Smooth muscle cell (in vitro differentiated cells): ENCODE measurements at regions not wholly inside any gene's neighbourhood (a gene's known extent, or its start where the extent isn't known, plus 50 kb on each side); places are given as distances from the start of the nearest gene placed in this dataset.

ENCODE experiments used
- DNase-seq: peaks from one replicate; lab custom pipeline; 2025; ENCODE audit not compliant: unreplicated experiment; lab: John Stamatoyannopoulos, UW
- H2AFZ ChIP-seq: fragments of 200-600 bp; sonication (generic); 2 replicates; pipeline ENCODE4 v1.6.0; 2016; ENCODE audit warnings: antibody characterized with exemption, low read depth, mild to moderate bottlenecking
- H3F3A ChIP-seq: fragments of 200-600 bp; sonication (generic); 2 replicates; pipeline ENCODE4 v1.6.0; 2017; ENCODE audit warnings: antibody characterized with exemption, low read depth
- H3K27ac ChIP-seq: fragments of 200-600 bp; sonication (generic); 2 replicates; pipeline ENCODE4 v1.5.1; 2016; ENCODE audit warnings: low read depth, mild to moderate bottlenecking
- H3K27me3 ChIP-seq: fragments of 200-600 bp; sonication (generic); 2 replicates; pipeline ENCODE4 v1.6.1; 2016; ENCODE audit warnings: low read depth, mild to moderate bottlenecking
- H3K36me3 ChIP-seq: fragments of 200-600 bp; sonication (generic); 2 replicates; pipeline ENCODE4 v1.5.1; 2016; ENCODE audit warnings: low read depth
- H3K4me1 ChIP-seq: fragments of 200-600 bp; sonication (generic); 2 replicates; pipeline ENCODE4 v1.5.1; 2016; ENCODE audit warnings: low read depth
- H3K4me2 ChIP-seq: fragments of 200-600 bp; sonication (generic); 2 replicates; pipeline ENCODE4 v1.6.0; 2016; ENCODE audit warnings: mild to moderate bottlenecking
- H3K4me3 ChIP-seq: fragments of 200-600 bp; sonication (generic); 2 replicates; pipeline ENCODE4 v1.5.1; 2016; ENCODE audit warnings: mild to moderate bottlenecking
- H3K79me2 ChIP-seq: fragments of 200-600 bp; sonication (generic); 2 replicates; pipeline ENCODE4 v1.6.0; 2016; ENCODE audit warnings: low read depth, mild to moderate bottlenecking
- H3K9ac ChIP-seq: fragments of 200-600 bp; sonication (generic); 2 replicates; pipeline ENCODE4 v1.6.0; 2016; ENCODE audit warnings: low read depth
- H3K9me3 ChIP-seq: fragments of 200-600 bp; sonication (generic); replicated peaks from 2 replicates; pipeline ENCODE4 v1.5.1; 2016; ENCODE audit warnings: low read depth
- H4K20me1 ChIP-seq: fragments of 200-600 bp; sonication (generic); 2 replicates; pipeline ENCODE4 v1.6.0; 2016; ENCODE audit warnings: low read depth
- CTCF ChIP-seq: fragments of 200-600 bp; sonication (generic); IDR thresholded peaks from 2 replicates; pipeline ENCODE4 v1.5.1; 2017; ENCODE audit warnings: borderline replicate concordance, mild to moderate bottlenecking, antibody characterized with exemption; ENCODE audit not compliant: insufficient read depth, poor library complexity, severe bottlenecking
- WGBS: methylation state at CpG from one replicate; pipeline ENCODE4 v1.1.7; 2016; ENCODE audit warnings: low lambda C conversion rate; 5-methylcytosine and 5-hydroxymethylcytosine counted together

GRCh38 chr7:117974891-117975290, 101.7 kb upstream of the CTTNBP2 start:
- Histone ChIP-seq H3K9me3 (no peaks in the 10 kb centered on the region), H3F3A (no peaks in the 10 kb centered on the region), H3K27ac (no peak overlapping the region), H3K4me1 (no peaks in the 10 kb centered on the region), H3K9ac (no peak overlapping the region), H4K20me1 (no peaks in the 10 kb centered on the region), H3K79me2 (no peaks in the 10 kb centered on the region), H3K27me3 (no peaks in the 10 kb centered on the region), H3K4me2 (no peak overlapping the region), H2AFZ (no peak overlapping the region), H3K36me3 (no peaks in the 10 kb centered on the region), H3K4me3 (no peak overlapping the region)
- TF ChIP-seq CTCF, result no peak
- 90% methylated on average over 2 of the region's 2 CpGs for WGBS
- no peak for DNase-seq

- no peak overlapping the region for H3K9ac ChIP-seq
- H3K4me2 ChIP-seq, result no peak overlapping the region
- no peak for DNase-seq
- no peaks in the 10 kb centered on the region for H3K79me2 ChIP-seq
- H3K4me3 ChIP-seq, result no peak overlapping the region
- H3K9me3 ChIP-seq, result no peaks in the 10 kb centered on the region
- H2AFZ ChIP-seq, result no peak overlapping the region
- no peaks in the 10 kb centered on the region for H3K4me1 ChIP-seq
- WGBS, result 86% methylated on average over 1 of the region's 1 CpG
- H3K27ac ChIP-seq, result no peak overlapping the region
- TF ChIP-seq CTCF, result no peak
- no peaks in the 10 kb centered on the region for H3K27me3 ChIP-seq
- H4K20me1 ChIP-seq, result no peaks in the 10 kb centered on the region
- H3K36me3 ChIP-seq, result no peaks in the 10 kb centered on the region
- H3F3A ChIP-seq, result no peaks in the 10 kb centered on the region
Observed at GRCh38 chr7:117975476-117975875, 102.2 kb upstream of the CTTNBP2 start.

GRCh38 chr7:117979954-117980497, 106.8 kb upstream of the CTTNBP2 start:
- no peak overlapping the region for H3K4me2 ChIP-seq
- TF ChIP-seq CTCF, result no peak
- no peak overlapping the region for H3K9ac ChIP-seq
- H3F3A ChIP-seq, result no peaks in the 10 kb centered on the region
- H2AFZ ChIP-seq, result no peak overlapping the region
- WGBS, result 94% methylated on average over 4 of the region's 4 CpGs
- no peaks in the 10 kb centered on the region for H3K36me3 ChIP-seq
- no peaks in the 10 kb centered on the region for H3K9me3 ChIP-seq
- no peaks in the 10 kb centered on the region for H3K4me1 ChIP-seq
- H3K27me3 ChIP-seq, result no peaks in the 10 kb centered on the region
- no peak overlapping the region for H3K27ac ChIP-seq
- H3K4me3 ChIP-seq, result no peak overlapping the region
- H3K79me2 ChIP-seq, result no peaks in the 10 kb centered on the region
- DNase-seq, result no peak
- no peaks in the 10 kb centered on the region for H4K20me1 ChIP-seq
